Neural progenitor cell (in vitro differentiated cells): ENCODE measurements at regions not wholly inside any gene's neighbourhood (a gene's known extent, or its start where the extent isn't known, plus 50 kb on each side); places are given as distances from the start of the nearest gene placed in this dataset.
A peak's percentile ranks its signal among the peaks of the same experiment; 100 is the strongest.

Experiments
- DNase-seq: peaks from one replicate; pipeline ENCODE4 v3.0.0-alpha.2; 2016; ENCODE audit warnings: low spot score
- H2AFZ ChIP-seq: fragments of 200-600 bp; sonication (generic); replicated peaks from 2 replicates; pipeline ENCODE4 v1.6.1; 2016; ENCODE audit warnings: antibody characterized with exemption
- H3F3A ChIP-seq: fragments of 200-600 bp; sonication (generic); 2 replicates; pipeline ENCODE4 v1.6.1; 2016; ENCODE audit warnings: antibody characterized with exemption, low read depth
- H3K27ac ChIP-seq: fragments of 200-600 bp; sonication (generic); 2 replicates; pipeline ENCODE4 v1.5.1; 2016; ENCODE audit warnings: mild to moderate bottlenecking
- H3K27me3 ChIP-seq: fragments of 200-600 bp; sonication (generic); 2 replicates; pipeline ENCODE4 v1.6.1; 2016; ENCODE audit warnings: mild to moderate bottlenecking, moderate library complexity
- H3K36me3 ChIP-seq: fragments of 200-600 bp; sonication (generic); 2 replicates; pipeline ENCODE4 v1.5.1; 2016
- H3K4me1 ChIP-seq: fragments of 200-600 bp; sonication (generic); 2 replicates; pipeline ENCODE4 v1.6.1; 2016; ENCODE audit warnings: mixed run types
- H3K4me2 ChIP-seq: fragments of 200-600 bp; sonication (generic); 2 replicates; pipeline ENCODE4 v1.6.1; 2016
- H3K4me3 ChIP-seq: fragments of 200-600 bp; sonication (generic); 2 replicates; pipeline ENCODE4 v1.5.1; 2016
- H3K79me2 ChIP-seq: fragments of 200-600 bp; sonication (generic); 2 replicates; pipeline ENCODE4 v1.6.1; 2016; ENCODE audit warnings: low read depth
- H3K9ac ChIP-seq: fragments of 200-600 bp; sonication (generic); 2 replicates; pipeline ENCODE4 v1.6.1; 2016
- H3K9me3 ChIP-seq: fragments of 200-600 bp; sonication (generic); 2 replicates; pipeline ENCODE4 v1.5.1; 2016; ENCODE audit warnings: low read depth
- H4K20me1 ChIP-seq: fragments of 200-600 bp; sonication (generic); 2 replicates; pipeline ENCODE4 v1.6.1; 2016; ENCODE audit warnings: low read depth
- H3K27ac Mint-ChIP-seq: 3 replicates; pipeline ENCODE4 v1.8.0; 2021; ENCODE audit warnings: mixed read lengths
- H3K27me3 Mint-ChIP-seq: 2 replicates; pipeline ENCODE4 v1.8.0; 2022; ENCODE audit warnings: low read depth, mild to moderate bottlenecking, inconsistent platforms, moderate library complexity, mixed read lengths; ENCODE audit not compliant: insufficient read depth
- H3K36me3 Mint-ChIP-seq: 3 replicates; pipeline ENCODE4 v1.8.0; 2021; ENCODE audit warnings: mixed read lengths
- H3K4me1 Mint-ChIP-seq: 3 replicates; pipeline ENCODE4 v1.8.0; 2021; ENCODE audit warnings: mixed read lengths
- H3K4me3 Mint-ChIP-seq: 3 replicates; pipeline ENCODE4 v1.8.0; 2021; ENCODE audit warnings: mild to moderate bottlenecking, moderate library complexity, mixed read lengths
- H3K9me3 Mint-ChIP-seq: 3 replicates; pipeline ENCODE4 v1.8.0; 2020; ENCODE audit warnings: mixed read lengths
- CTCF ChIP-seq: fragments of 200-600 bp; sonication (generic); IDR thresholded peaks from 2 replicates; pipeline ENCODE4 v1.5.1; 2017; ENCODE audit warnings: antibody characterized with exemption, mild to moderate bottlenecking
- EZH2 ChIP-seq: fragments of 200-600 bp; sonication (generic); IDR thresholded peaks from 2 replicates; pipeline ENCODE4 v1.6.1; 2017; ENCODE audit warnings: antibody characterized with exemption, mild to moderate bottlenecking, moderate library complexity
- EZH2phosphoT487 ChIP-seq: fragments of 200-600 bp; sonication (generic); IDR thresholded peaks from 2 replicates; pipeline ENCODE4 v1.6.1; 2017; ENCODE audit warnings: antibody characterized with exemption

- Mint-ChIP-seq H3K27ac (peak overlapping the region; percentile 80), H3K9me3 (no peaks in the 10 kb centered on the region)
Observed at GRCh38 chr3:150333477-150333876, 74.6 kb upstream of the TSC22D2 start.

GRCh38 chr3:150331978-150332568 is 76.0 kb upstream of the TSC22D2 start:
- peaks cover 3% of the 10 kb centered on the region for H3K27me3 Mint-ChIP-seq
- H3K9me3 Mint-ChIP-seq: no peaks in the 10 kb centered on the region
- no peak overlapping the region for H2AFZ ChIP-seq
- no peak for TF ChIP-seq EZH2
- no peak for TF ChIP-seq EZH2phosphoT487
- no peak for TF ChIP-seq CTCF
- H3K4me3 Mint-ChIP-seq: no peak overlapping the region
- no peaks in the 10 kb centered on the region for H3K36me3 Mint-ChIP-seq
- H3K4me1 ChIP-seq: peaks cover 12% of the 10 kb centered on the region
- H3K79me2 ChIP-seq: no peaks in the 10 kb centered on the region
- H3K27ac Mint-ChIP-seq: no peak overlapping the region
- no peaks in the 10 kb centered on the region for H3F3A ChIP-seq
- no peak overlapping the region for H3K4me2 ChIP-seq
- no peak overlapping the region for H3K27ac ChIP-seq
- H4K20me1 ChIP-seq: no peaks in the 10 kb centered on the region
- no peaks in the 10 kb centered on the region for H3K9me3 ChIP-seq
- no peak for DNase-seq
- H3K36me3 ChIP-seq: no peaks in the 10 kb centered on the region
- no peak overlapping the region for H3K9ac ChIP-seq
- H3K4me3 ChIP-seq: no peak overlapping the region
- no peaks in the 10 kb centered on the region for H3K27me3 ChIP-seq
- no peaks in the 10 kb centered on the region for H3K4me1 Mint-ChIP-seq

More at GRCh38 chr3:150333477-150333876, 74.6 kb upstream of the TSC22D2 start:
- Histone ChIP-seq H3K79me2 (no peaks in the 10 kb centered on the region), H3K4me2 (no peak overlapping the region), H3K4me3 (no peak overlapping the region), H3K9ac (no peak overlapping the region), H4K20me1 (no peaks in the 10 kb centered on the region), H2AFZ (no peak overlapping the region), H3K27ac (no peak overlapping the region), H3K9me3 (peaks cover 2% of the 10 kb centered on the region), H3K27me3 (no peaks in the 10 kb centered on the region), H3F3A (no peaks in the 10 kb centered on the region), H3K4me1 (peaks cover 12% of the 10 kb centered on the region), H3K36me3 (no peaks in the 10 kb centered on the region)
- Mint-ChIP-seq H3K36me3 (no peaks in the 10 kb centered on the region), H3K27me3 (peaks cover 3% of the 10 kb centered on the region), H3K4me3 (no peak overlapping the region), H3K4me1 (no peaks in the 10 kb centered on the region)
- TF ChIP-seq EZH2 (no peak), CTCF (no peak), EZH2phosphoT487 (no peak)
- no peak for DNase-seq

- H3K9me3 ChIP-seq: no peaks in the 10 kb centered on the region
- H3K27me3 ChIP-seq: no peaks in the 10 kb centered on the region
- no peaks in the 10 kb centered on the region for H3K9me3 Mint-ChIP-seq
- no peak overlapping the region for H3K4me2 ChIP-seq
- H3F3A ChIP-seq: no peaks in the 10 kb centered on the region
- H3K4me1 ChIP-seq: peaks cover 11% of the 10 kb centered on the region
- H3K27me3 Mint-ChIP-seq: peaks cover under 1% of the 10 kb centered on the region
- no peak overlapping the region for H3K27ac ChIP-seq
- DNase-seq: no peak
- H3K79me2 ChIP-seq: no peaks in the 10 kb centered on the region
- H3K4me3 ChIP-seq: no peak overlapping the region
- H4K20me1 ChIP-seq: no peaks in the 10 kb centered on the region
- no peaks in the 10 kb centered on the region for H3K4me1 Mint-ChIP-seq
- H3K4me3 Mint-ChIP-seq: no peak overlapping the region
- no peak overlapping the region for H3K27ac Mint-ChIP-seq
- no peaks in the 10 kb centered on the region for H3K36me3 ChIP-seq
- no peak overlapping the region for H3K9ac ChIP-seq
- TF ChIP-seq CTCF (no peak), EZH2phosphoT487 (no peak), EZH2 (no peak)
- H3K36me3 Mint-ChIP-seq: no peaks in the 10 kb centered on the region
- H2AFZ ChIP-seq: no peak overlapping the region
Observed at GRCh38 chr3:150330872-150331271, 77.2 kb upstream of the TSC22D2 start.
